Ascending aorta (tissue), 2 donors: ENCODE measurements at regions not wholly inside any gene's neighbourhood (a gene's known extent, or its start where the extent isn't known, plus 50 kb on each side); places are given as distances from the start of the nearest gene placed in this dataset.
"Not testable (repeated sequence)": the region's sequence is repeated elsewhere in the genome, so short reads cannot be mapped to it uniquely, and the experiment has no call there.

Source experiments
- DNase-seq, 2 donors: peaks; one replicate each; pipeline ENCODE4 v3.0.0-alpha.2; 2019; ENCODE audit warnings: low spot score in 2 of 2
- H3K27ac ChIP-seq, 2 donors: fragments of 200-600 bp; sonication (generic); one replicate each; pipeline ENCODE4 v1.5.1; 2016 to 2017; ENCODE audit warnings: mild to moderate bottlenecking in 1 of 2
- H3K27me3 ChIP-seq: fragments of 200-600 bp; sonication (generic); one replicate; pipeline ENCODE4 v1.5.1; 2017
- H3K36me3 ChIP-seq, 2 donors: fragments of 200-600 bp; sonication (generic); one replicate each; pipeline ENCODE4 v1.5.1; 2016
- H3K4me1 ChIP-seq, 2 donors: fragments of 200-600 bp; sonication (generic); one replicate each; pipeline ENCODE4 v1.5.1; 2016 to 2017; ENCODE audit warnings: mild to moderate bottlenecking in 1 of 2
- H3K4me3 ChIP-seq, 2 donors: fragments of 200-600 bp; sonication (generic); one replicate each; pipeline ENCODE4 v1.5.1; 2016 to 2017; ENCODE audit warnings: mild to moderate bottlenecking in 1 of 2
- H3K9me3 ChIP-seq, 2 donors: fragments of 200-600 bp; sonication (generic); one replicate each; pipeline ENCODE4 v1.5.1; 2016
- CTCF ChIP-seq, 3 experiments: fragments of 200-600 bp in 2 of 3; fragments of 450-650 bp in 1 of 3; sonication (generic) in 2 of 3; IDR thresholded peaks; one replicate each; pipeline ENCODE4 v1.5.1; 2016 to 2019; ENCODE audit warnings: antibody characterized with exemption in 3 of 3, mild to moderate bottlenecking in 1 of 3, moderate library complexity in 1 of 3
- intact Hi-C: fragments of 100-400 bp; cut with DNase I; formaldehyde crosslinking; loops from one replicate; pipeline ENCODE4 v1.15.1; 2023

DNA sequence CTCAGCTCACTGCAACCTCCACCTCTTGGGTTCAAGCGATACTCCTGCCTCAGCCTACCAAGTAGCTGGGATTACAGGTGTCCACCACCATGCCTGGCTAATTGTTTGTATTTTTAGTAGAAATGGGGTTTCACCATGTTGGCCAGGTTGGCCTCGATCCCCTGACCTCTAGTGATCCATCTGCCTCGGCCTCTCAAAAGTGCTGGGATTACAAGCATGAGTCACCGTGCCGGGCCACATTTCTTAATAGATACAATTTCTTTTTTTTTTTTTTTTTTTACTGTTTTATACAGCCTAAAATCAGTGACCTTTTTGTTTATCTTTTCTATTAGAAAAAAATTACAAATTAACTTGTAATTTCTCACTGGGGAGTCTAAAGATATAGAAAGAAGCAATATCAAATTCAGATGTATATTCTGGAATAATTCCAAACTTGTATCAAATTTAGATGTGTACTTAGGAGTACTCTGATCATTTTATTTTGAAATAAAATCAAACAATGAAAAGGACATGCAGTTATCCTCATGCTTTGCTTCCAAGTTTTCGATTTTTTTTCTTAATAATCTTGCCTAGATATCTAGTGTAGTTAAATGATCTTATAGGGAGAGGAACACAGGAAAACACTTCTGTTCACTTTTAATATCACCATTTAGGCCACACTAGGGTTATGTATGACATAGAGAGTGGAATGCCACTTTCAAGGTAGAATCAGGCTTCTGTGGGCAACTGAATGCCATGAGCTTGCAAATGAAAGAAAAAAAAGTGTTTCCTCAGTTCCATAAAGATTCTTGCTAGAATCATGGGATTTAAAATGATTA lies 1089.3 kb downstream of the SUCLG1 start:
- Histone ChIP-seq H3K27ac (no peak overlapping the region), H3K9me3 (no peaks in the 10 kb centered on the region), H3K27me3 (no peaks in the 10 kb centered on the region), H3K4me3 (no peak overlapping the region), H3K36me3 (no peaks in the 10 kb centered on the region), H3K4me1 (no peaks in the 10 kb centered on the region)
- intact Hi-C loops = no loop called here
- DNase-seq = no peak
- TF ChIP-seq CTCF (IDR thresholded peaks at IDR 0.05) = no peak

GRCh38 chr2:83368916-83369315 lies 1090.2 kb downstream of the SUCLG1 start:
- H3K9me3 ChIP-seq = no peaks in the 10 kb centered on the region
- no peak for TF ChIP-seq CTCF (IDR thresholded peaks at IDR 0.05)
- no peak overlapping the region for H3K27ac ChIP-seq
- no peaks in the 10 kb centered on the region for H3K27me3 ChIP-seq
- H3K36me3 ChIP-seq = no peaks in the 10 kb centered on the region
- H3K4me3 ChIP-seq = no peak overlapping the region
- no peaks in the 10 kb centered on the region for H3K4me1 ChIP-seq
- DNase-seq = no peak
- intact Hi-C loops = no loop called here

DNA sequence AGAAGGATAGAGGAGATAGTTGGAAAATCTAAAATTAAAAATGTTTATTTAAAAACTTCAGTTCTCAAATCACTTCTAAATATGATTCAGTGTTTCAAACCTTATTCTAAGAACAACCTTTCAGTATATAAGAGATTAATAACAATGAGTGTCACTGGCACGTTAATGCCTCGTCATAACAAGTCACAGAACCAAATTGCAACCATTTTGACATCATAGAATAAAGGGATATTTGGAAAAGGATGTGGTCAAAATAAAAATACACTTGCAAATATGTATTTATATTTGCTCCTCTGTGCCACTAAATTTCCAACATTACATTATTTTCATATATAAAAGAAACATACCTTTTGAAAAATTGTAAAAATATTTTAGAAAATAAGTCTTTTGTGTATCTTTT lies 1090.6 kb downstream of the SUCLG1 start:
- H3K9me3 ChIP-seq = no peaks in the 10 kb centered on the region
- no peaks in the 10 kb centered on the region for H3K27me3 ChIP-seq
- H3K36me3 ChIP-seq = no peaks in the 10 kb centered on the region
- no peak overlapping the region for H3K27ac ChIP-seq
- DNase-seq = no peak
- H3K4me1 ChIP-seq = no peaks in the 10 kb centered on the region
- TF ChIP-seq CTCF (IDR thresholded peaks at IDR 0.05) = no peak
- intact Hi-C loops = no loop called here
- H3K4me3 ChIP-seq = no peak overlapping the region

DNA sequence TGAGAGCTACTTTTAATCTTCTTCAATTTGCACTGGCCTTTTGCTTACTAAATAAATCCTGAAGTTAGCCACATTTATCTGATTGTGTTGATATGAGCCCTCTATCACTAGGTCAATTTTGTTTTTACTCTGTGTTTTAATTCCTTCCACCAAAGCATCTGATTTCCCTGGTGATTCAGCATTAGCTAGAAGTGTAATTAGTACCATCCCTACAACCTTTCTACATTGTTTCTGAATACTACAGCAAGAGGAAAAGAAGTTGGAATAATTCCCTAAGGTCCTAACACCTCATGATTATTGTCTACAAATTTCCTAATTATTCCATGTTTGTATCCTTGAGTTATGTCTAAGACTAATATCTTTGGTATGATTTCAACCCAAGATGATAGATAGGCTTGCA lies 1093.6 kb downstream of the SUCLG1 start:
- intact Hi-C loops = no loop called here
- no peaks in the 10 kb centered on the region for H3K4me1 ChIP-seq
- TF ChIP-seq CTCF (IDR thresholded peaks at IDR 0.05) = no peak
- no peaks in the 10 kb centered on the region for H3K36me3 ChIP-seq
- H3K27me3 ChIP-seq = no peaks in the 10 kb centered on the region
- no peak overlapping the region for H3K27ac ChIP-seq
- DNase-seq = no peak
- H3K4me3 ChIP-seq = no peak overlapping the region
- H3K9me3 ChIP-seq = no peaks in the 10 kb centered on the region

DNA sequence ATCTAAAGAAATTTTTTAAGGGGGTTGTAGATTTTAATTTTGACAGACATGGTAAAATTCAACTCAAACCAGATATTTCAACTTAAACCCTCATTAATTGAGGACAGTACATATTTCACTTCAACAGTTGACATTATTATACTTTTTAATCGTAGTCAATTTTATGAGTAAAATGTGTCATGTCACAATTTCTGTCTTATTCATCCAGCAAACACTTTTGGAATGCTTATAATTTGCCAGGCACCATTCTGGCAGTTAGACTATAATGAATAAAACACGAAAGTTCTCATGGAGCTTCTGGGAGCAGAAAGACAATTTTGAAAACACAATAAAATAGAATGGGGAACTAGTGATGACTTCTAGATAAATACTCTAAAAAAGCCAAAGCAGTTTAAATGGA lies 1094.8 kb downstream of the SUCLG1 start:
- H3K9me3 ChIP-seq = no peaks in the 10 kb centered on the region
- no peaks in the 10 kb centered on the region for H3K36me3 ChIP-seq
- no peak for TF ChIP-seq CTCF (IDR thresholded peaks at IDR 0.05)
- no peak overlapping the region for H3K27ac ChIP-seq
- H3K4me3 ChIP-seq = no peak overlapping the region
- no peak for DNase-seq
- intact Hi-C loops = no loop called here
- no peaks in the 10 kb centered on the region for H3K4me1 ChIP-seq
- no peaks in the 10 kb centered on the region for H3K27me3 ChIP-seq

DNA sequence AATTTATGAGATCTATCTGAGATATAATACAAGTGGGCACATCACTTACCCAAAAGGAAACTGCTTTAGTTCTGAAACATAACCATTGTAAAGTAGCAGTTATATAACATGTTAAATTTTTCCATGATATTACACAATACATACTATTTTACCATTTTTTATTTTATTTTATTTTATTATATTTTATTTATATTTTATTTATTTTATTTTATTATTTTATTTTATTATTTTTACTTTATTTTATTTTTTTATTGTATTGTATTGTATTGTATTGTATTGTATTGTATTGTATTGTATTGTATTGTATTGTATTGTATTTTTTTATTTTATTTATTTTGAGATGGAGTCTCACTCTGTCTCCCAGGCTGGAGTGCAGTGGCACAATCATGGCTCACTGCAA lies 1095.9 kb downstream of the SUCLG1 start:
- intact Hi-C loops, DNase-seq, H3K27me3 ChIP-seq, H3K36me3 ChIP-seq, H3K9me3 ChIP-seq, H3K4me3 ChIP-seq, H3K27ac ChIP-seq, H3K4me1 ChIP-seq: not testable (repeated sequence)
